ENCODE measurements at regions not wholly inside any gene's neighbourhood (a gene's known extent, or its start where the extent isn't known, plus 50 kb on each side); places are given as distances from the start of the nearest gene placed in this dataset.

DNA sequence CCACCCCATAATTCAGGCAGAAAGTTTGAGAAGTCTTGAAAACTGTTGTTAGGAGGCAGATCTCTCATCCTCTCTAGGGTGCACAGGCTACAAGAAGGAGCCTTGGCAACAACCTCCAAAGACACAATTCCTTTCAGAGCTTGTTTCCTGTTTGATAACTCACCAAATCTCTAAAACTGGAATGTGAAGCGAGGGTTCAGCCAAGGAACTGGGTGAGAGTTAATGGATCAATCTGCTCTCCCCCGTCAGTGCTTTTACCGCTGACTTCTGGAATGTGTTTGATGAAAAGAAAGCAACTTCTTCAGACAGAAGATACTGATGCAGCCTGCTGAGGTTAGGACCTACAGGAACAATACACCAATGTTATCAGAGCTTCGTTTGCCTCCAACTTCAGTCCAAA is 171.8 kb upstream of the BMP2 start:
- TF ChIP-seq, protein P1, sequence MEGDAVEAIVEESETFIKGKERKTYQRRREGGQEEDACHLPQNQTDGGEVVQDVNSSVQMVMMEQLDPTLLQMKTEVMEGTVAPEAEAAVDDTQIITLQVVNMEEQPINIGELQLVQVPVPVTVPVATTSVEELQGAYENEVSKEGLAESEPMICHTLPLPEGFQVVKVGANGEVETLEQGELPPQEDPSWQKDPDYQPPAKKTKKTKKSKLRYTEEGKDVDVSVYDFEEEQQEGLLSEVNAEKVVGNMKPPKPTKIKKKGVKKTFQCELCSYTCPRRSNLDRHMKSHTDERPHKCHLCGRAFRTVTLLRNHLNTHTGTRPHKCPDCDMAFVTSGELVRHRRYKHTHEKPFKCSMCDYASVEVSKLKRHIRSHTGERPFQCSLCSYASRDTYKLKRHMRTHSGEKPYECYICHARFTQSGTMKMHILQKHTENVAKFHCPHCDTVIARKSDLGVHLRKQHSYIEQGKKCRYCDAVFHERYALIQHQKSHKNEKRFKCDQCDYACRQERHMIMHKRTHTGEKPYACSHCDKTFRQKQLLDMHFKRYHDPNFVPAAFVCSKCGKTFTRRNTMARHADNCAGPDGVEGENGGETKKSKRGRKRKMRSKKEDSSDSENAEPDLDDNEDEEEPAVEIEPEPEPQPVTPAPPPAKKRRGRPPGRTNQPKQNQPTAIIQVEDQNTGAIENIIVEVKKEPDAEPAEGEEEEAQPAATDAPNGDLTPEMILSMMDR (IDR thresholded peaks at IDR 0.05; ENCODE audit: control insufficient read depth, extremely low read depth, insufficient read depth) = no peak
- H3K4me3 ChIP-seq (ENCODE audit: low read depth, low read length) = no peak overlapping the region
- no peak for DNase-seq (ENCODE audit: low read depth)

DNA sequence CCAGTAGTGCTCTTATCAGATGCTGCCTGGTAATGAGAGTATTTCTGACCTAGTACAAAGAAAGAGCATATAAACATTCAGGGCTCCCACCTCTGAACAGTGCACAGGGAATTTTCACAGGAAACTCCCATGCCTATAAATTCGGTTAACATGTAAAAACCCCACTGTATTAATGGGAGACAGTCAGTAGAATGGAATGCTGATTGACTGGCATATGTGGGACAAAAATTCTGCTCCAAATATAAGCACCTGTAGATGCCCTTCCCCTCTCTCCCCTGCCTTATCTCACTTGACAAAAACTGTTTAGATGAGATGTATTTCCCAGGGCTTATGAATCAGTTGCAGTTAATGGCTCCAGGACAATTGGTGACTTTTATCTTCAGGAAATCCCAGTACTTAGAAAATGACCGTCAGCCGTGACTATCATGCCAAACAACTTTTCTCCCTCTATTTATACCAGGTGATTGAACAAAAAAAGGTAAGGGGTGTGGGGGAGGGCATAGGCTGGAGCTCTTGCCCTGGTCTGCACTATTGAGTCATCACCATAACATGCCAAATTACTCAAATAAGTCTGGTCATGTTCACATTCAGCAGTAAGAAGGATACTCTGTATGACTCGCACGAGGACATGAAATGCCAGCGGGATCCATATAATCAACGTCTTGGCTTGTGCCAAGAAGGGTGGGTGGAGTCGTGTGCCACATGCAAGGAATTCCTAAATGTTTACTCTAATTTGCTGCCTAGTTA is 176.4 kb upstream of the BMP2 start:
- TF ChIP-seq, protein P1 (IDR thresholded peaks at IDR 0.05; ENCODE audit: control insufficient read depth, extremely low read depth, insufficient read depth) = no peak
- DNase-seq (ENCODE audit: low read depth) = peak; percentile 32

DNA sequence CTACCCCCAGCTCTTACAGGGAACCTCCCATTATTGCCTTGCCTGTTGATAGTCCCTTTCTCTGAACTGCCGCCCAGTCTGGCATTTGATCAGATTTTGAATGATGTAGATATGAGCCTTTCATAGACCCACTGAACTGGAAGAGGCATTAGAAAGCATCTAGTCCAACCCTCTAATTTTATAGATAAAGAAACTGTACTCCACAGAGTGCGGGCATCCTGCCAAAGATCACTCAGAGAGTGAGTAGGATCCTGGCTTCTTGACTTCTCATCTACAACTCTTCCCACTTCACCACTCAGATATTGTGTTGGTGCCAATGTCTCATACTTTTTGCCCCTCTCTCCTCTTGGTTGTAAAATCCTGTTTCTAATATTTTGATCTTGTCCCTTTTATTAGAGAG is 179.2 kb upstream of the BMP2 start:
- no peak overlapping the region for H3K4me3 ChIP-seq (ENCODE audit: low read depth, low read length)
- TF ChIP-seq, protein P1 (IDR thresholded peaks at IDR 0.05; ENCODE audit: control insufficient read depth, extremely low read depth, insufficient read depth) = no peak
- DNase-seq (ENCODE audit: low read depth) = no peak

More for the DNA sequence above, 176.4 kb upstream of the BMP2 start:
- H3K4me3 ChIP-seq (ENCODE audit: low read depth, low read length) = no peak overlapping the region

DNA sequence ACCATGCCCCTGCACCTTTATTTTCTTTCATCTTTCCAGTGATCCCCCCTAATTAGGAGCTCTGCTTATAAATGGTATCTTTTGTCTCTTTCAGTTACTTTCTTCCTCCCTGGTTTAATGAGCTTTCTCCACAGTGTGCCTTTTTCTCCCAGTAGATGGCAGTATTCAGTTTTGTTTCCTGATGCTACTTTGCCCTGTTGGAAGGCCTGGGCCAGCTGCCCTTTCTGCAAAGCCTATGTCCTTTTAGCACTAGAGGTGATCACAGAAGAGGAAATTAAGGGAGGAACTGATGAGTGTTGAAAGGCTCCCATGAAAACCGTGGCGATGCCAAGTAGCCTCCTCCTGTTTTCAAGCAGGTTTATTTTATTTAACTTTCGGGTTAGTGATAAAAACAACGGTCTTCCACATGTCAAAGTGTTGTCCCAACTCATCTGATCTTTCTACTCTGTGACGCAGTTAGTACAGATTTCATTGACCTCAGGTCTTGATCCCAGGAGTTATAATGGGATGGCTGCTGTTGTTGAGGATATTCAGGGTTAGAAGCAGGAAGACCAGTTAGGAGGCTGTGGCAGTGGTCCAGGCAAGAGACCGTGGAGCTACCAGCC is 184.2 kb upstream of the BMP2 start:
- no peak for DNase-seq (ENCODE audit: low read depth)
- no peak overlapping the region for H3K4me3 ChIP-seq (ENCODE audit: low read depth, low read length)
- TF ChIP-seq, protein P1 (IDR thresholded peaks at IDR 0.05; ENCODE audit: control insufficient read depth, extremely low read depth, insufficient read depth) = peak; percentile 79

DNA sequence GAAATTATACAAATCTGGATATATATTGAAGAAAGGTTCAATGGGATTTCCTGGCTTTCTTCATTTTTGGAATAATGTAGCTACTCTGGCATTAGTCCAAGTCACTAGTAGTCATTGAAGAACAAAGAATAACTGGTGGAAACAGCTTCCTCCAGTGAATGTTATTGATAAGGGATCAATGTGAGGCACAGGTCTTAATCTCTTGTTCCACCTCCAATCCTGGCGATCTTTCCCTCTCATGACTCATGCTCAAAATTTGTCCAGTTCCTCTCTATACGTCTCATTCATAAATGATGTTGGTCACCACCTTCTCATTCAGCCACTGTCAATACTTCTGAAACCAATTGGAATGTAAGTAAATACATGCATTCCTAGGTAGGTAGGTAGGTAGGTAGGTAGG is 185.0 kb upstream of the BMP2 start:
- no peak for DNase-seq (ENCODE audit: low read depth)
- H3K4me3 ChIP-seq (ENCODE audit: low read depth, low read length) = no peak overlapping the region
- TF ChIP-seq, protein P1 (IDR thresholded peaks at IDR 0.05; ENCODE audit: control insufficient read depth, extremely low read depth, insufficient read depth) = no peak

DNA sequence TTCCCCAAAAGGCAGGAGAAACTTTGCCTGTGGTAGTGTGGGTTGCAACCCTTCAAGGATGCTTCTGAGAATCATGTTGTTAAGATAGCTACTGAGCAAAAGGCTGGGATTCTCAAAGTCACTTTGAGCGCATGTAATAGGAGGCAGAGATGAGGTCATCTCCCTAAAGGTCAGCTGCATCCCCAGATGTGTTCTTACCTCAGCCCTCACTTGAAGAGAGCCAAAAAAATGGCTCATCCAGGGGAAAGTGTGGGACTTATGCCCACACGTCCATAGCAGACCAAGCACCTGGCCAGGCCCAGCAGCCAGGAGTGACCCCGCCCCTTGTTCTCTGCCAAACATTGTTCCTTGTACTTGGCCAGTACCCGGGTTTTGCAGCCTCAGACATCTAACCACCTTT is 187.0 kb upstream of the BMP2 start:
- H3K4me3 ChIP-seq (ENCODE audit: low read depth, low read length) = no peak overlapping the region
- TF ChIP-seq, protein P1 (IDR thresholded peaks at IDR 0.05; ENCODE audit: control insufficient read depth, extremely low read depth, insufficient read depth) = no peak
- DNase-seq (ENCODE audit: low read depth) = no peak

Data from LNCaP clone FGC (cell line).